ENCODE measurements at regions not wholly inside any gene's neighbourhood (a gene's known extent, or its start where the extent isn't known, plus 50 kb on each side); places are given as distances from the start of the nearest gene placed in this dataset.

- TF ChIP-seq CTCF (IDR thresholded peaks at IDR 0.05) (no peak), POLR2A (IDR thresholded peaks at IDR 0.05) (no peak)
These were observed 344.1 kb upstream of the TRAM1L1 start for GRCh38 chr4:117429506-117429905.

Measured in Peyer's patch (tissue), 4 donors.